AG09309 (cell line): ENCODE measurements at regions not wholly inside any gene's neighbourhood (a gene's known extent, or its start where the extent isn't known, plus 50 kb on each side); places are given as distances from the start of the nearest gene placed in this dataset.

Experiments used
- DNase-seq: peaks from one replicate; pipeline ENCODE4 v3.0.0-alpha.2; 2010; ENCODE audit warnings: low read depth
- H3K4me3 ChIP-seq: 2 replicates; pipeline ENCODE4 v1.5.1; 2011; ENCODE audit warnings: mild to moderate bottlenecking, low read depth, low read length, moderate library complexity; ENCODE audit not compliant: control insufficient read depth
- CTCF ChIP-seq: IDR thresholded peaks from 2 replicates; pipeline ENCODE4 v1.5.1; 2011; ENCODE audit warnings: mild to moderate bottlenecking, low read depth, low read length, inconsistent platforms; ENCODE audit not compliant: insufficient read depth, control insufficient read depth; ENCODE audit errors: missing control alignments

GRCh38 chr6:139676718-139677117 is 302.3 kb upstream of the CITED2 start:
- no peak overlapping the region for H3K4me3 ChIP-seq
- no peak for TF ChIP-seq CTCF
- DNase-seq = no peak

GRCh38 chr6:139666284-139666683 is 291.8 kb upstream of the CITED2 start:
- DNase-seq = no peak
- TF ChIP-seq CTCF = no peak
- no peak overlapping the region for H3K4me3 ChIP-seq

GRCh38 chr6:139663996-139664395 is 289.5 kb upstream of the CITED2 start:
- H3K4me3 ChIP-seq = no peak overlapping the region
- TF ChIP-seq CTCF = no peak
- no peak for DNase-seq

GRCh38 chr6:139659711-139660110 is 285.3 kb upstream of the CITED2 start:
- DNase-seq = no peak
- TF ChIP-seq CTCF = no peak
- H3K4me3 ChIP-seq = no peak overlapping the region

GRCh38 chr6:139659196-139659595 is 284.7 kb upstream of the CITED2 start:
- DNase-seq = no peak
- TF ChIP-seq CTCF = no peak
- no peak overlapping the region for H3K4me3 ChIP-seq

- TF ChIP-seq CTCF = no peak
Observed at GRCh38 chr6:139657119-139657518, 282.7 kb upstream of the CITED2 start.

GRCh38 chr6:139655783-139656705 is 281.6 kb upstream of the CITED2 start:
- no peak for DNase-seq
- TF ChIP-seq CTCF = no peak

More at GRCh38 chr6:139657119-139657518, 282.7 kb upstream of the CITED2 start:
- no peak for DNase-seq
- no peak overlapping the region for H3K4me3 ChIP-seq

More at GRCh38 chr6:139655783-139656705, 281.6 kb upstream of the CITED2 start:
- no peak overlapping the region for H3K4me3 ChIP-seq
